GM19240 (cell line): ENCODE measurements at regions not wholly inside any gene's neighbourhood (a gene's known extent, or its start where the extent isn't known, plus 50 kb on each side); places are given as distances from the start of the nearest gene placed in this dataset.
"Not testable (repeated sequence)": the region's sequence is repeated elsewhere in the genome, so short reads cannot be mapped to it uniquely, and the experiment has no call there.

Experiments used
- DNase-seq: peaks from one replicate; pipeline ENCODE4 v3.0.0; 2011; ENCODE audit warnings: low spot score; ENCODE audit not compliant: insufficient read length

DNA sequence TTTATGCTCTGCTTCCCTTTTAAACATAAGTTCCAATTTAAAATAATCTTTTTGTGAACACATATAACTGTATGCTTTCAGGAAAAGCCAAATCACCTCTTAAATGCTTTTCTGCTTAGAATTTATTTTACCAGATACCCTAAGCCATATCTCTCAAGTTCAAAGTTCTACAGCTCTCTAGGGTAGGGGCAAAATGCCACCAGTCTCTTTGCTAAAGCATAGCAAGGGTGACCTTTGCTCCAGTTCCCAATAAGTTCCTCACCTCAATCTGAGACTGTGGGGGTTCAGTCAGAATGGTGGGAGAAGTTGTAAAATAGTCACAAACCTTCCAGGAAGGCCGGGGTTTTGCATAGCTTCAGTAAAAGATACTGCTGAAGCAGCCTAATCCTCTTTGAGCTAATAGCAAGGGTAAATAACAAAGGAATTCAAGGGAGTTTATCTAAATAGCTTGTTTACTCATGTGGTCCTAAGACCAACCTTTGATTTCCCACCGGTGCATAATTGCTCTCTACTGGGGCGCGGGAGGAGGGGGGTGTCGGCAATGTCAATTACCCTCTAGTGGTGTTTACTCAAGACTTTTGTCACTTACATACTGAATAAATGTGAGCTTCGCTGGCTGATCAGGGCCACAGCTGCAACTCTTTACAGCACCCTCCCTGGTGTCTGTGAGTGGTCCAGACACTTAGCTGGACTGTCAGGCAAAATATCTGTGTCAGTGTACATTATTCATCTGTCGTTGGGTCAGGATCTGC lies 1376.2 kb downstream of the NCAM2 start:
- DNase-seq = no peak

DNA sequence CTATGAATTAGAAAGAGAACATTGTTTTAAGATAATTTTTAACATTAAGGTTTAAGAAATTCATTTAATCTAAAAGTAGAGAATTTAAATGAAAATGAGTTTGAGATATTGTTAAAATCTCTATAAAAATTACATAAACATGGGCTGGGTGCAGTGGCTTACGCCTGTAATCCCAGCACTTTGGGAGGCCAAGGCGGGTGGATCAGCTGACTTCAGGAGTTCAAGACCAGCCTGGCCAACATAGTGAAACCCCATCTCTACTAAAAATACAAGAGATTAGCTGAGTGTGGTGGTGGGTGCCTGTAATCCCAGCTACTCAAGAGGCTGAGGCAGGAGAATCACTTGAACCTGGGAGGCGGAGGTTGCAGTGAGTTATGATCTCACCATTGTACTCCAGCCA lies 1379.6 kb downstream of the NCAM2 start:
- not testable (repeated sequence) for DNase-seq

DNA sequence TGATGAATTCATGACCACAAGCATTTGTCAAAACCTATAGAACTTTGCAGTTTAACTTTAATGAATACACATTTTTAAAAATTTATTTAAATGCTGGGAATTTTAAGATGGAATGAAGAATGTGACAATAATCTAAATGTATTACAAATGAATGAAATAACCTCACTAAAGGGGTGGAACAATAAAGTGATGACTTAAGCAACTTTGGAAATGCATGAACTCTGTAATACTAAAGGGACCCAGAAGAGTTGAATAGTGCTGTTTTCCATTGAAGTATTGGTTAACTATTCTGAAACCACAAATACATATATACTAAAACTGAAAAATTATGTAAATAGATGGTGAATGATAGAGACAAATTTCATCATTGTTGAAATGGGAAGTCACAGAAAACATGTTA lies 1395.1 kb downstream of the NCAM2 start:
- DNase-seq = no peak

DNA sequence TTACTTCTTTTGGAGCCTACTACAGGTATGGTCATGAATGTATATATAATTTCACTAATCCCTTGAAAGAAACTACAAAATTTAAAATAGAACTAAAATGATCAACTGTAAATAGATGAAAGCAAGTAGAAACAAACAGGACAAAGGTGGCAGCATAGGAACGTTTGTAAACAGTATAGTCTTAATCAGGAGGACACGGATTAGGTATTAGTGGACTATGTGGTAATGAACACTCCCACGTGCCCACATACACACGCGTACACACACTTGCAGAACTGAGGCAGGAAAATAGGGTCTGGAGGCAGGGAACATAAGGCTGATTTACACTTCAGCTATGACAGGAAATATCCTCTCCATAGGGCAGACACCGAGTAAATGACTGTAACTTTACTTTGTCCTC lies 1397.8 kb downstream of the NCAM2 start:
- no peak for DNase-seq

DNA sequence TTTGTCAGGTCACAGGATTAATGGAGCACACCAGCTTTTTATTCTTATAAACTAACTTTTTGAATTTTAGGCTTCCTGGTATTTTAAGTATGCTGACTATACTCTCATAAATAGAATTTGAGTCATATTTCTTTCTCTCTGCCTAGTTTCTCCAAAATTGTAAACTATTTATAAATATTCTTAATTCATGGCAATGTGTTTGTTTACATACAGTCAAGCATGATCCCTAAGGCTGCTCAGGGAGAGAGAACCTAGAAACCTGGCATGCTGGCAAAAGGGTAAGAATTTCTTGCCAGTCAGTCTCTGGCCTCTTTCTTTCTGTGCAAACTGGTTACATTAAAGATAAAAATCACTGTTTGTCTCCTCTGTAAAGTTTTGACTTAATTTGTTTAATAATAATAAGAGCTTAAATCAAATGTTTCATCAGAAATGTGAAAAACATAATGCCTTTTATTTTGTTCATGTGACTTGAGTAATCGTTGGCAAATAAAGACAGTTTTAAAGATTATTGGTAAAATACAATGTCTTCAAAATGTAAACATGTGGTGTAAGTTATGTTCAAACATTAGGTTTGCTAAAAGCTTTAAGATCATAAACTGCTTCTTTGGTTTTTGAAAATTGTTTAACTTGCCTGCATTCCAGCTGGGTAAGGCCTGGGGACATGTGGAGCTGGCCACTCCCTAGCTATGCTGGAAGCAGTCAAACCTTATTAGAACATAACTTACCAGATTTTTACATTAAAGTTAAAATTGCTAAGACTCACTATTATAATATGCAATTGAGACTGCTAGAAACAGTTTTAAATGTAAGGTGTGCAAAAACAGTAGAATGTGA lies 1401.7 kb downstream of the NCAM2 start:
- DNase-seq = no peak

DNA sequence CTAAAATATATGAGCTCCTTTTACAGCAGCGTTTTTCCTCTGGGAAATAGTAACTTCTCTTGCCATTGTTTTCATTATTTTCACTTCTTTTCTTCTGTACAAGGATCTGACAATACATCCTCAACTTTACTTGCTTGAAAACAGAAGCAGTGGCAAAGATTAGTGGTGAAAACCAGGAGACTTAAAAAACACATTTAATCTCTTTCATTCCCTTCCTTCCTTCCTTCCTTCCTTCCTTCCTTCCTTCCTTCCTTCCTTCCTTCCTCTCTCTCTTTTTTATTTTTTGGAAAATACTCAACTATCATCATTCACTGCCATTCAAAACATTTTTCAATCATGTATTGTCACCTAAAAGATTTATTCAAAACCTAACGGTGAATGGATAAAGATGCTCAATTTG lies 1411.4 kb downstream of the NCAM2 start:
- no peak for DNase-seq

DNA sequence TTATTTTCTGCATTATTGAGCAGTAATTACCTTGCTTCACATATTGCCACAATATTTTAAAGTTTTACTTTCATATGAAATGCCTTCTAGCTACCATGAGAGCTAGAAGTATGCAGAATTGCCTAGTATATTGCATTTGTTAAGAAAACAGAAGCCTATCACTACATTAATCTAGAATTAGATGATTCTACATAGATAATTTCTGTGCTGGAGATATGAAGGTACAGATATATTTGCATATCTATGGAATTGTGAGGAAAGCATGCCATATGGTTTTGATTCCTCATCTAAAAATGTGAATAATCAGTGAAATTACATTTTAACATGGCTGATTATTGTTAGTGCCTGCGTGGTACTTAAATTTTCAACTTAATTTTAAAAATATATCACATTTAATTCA lies 1418.3 kb downstream of the NCAM2 start:
- no peak for DNase-seq

DNA sequence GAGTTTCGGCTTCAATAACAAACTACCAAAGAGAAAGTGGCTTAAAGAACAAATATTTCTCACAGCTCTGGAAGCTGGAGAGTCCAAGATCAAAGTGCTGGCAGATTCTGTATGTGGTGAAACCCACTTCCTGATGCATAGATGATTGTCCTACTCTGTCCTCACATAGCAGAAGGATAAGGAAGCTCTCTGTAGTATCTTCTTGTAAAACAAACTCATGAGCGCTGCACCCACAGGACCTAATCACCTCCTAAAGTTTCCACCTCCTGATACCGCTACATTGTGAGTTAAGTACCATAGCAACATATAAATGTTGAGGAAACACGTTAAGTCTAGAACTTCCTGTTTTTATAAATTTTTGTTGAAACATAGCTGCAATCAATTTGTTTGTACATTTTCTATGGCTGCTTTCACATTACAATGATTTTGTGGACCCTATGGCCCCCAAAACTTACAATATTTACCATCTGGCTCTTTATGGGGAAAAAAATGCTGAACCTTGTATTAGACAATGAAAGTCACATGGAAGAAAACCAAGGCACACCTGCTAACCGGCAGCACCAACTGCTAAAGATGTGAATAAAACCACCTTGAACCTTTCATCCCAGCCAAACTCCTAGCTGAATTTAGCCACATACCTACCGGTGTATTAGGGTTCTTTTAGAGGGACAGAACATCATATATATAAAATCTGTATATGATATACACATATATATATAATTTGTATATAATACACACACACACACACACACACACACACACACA lies 1423.4 kb downstream of the NCAM2 start:
- DNase-seq = no peak

DNA sequence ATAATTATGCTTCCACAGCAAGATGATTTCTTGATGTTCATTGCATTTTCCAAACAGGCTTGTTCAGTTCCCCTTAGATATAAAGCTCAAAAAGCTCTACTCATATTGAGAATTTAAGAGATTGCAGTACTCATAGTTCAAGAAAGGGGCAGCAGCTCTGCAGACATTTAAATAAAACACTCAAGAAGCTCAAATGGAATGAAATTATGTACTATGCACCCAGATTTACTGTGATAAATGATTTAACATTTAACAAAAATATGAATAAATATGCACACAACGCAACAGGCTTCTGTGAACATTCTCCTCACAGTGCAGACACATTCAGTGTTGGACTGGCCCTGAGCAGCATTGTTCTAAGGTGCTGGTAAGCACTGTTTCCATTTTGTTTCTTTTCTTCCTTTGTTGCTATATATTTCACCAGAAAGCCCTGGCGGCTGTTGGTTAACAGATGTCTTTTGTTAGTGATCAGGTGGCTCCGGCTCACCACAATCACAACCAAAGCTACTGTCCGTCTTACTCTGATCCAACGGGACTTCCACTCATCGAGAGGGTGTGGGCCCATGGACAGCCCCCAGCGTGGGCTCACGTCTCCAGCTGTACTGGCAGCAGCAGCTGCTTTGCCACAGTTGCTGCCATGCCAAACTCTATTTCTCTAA lies 1440.3 kb downstream of the NCAM2 start:
- DNase-seq = no peak

DNA sequence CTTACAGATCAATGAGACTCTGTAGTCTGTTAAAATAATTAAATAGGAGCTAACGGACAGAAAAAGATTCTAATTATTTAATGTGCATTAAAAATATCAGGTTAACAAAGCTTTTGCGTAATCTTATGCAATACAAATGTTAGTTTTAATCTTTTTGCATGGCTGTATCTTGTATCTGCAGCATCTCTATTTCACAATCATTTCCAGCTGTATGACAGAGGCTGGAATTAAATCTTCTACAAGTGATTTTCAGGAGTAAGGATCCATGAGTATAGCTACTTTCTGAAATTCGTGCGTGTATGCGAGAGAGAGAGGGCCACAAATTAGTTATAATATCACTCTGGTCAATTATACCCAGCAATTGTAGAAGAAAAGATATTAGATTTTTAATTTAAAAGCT lies 1446.8 kb downstream of the NCAM2 start:
- DNase-seq = no peak

DNA sequence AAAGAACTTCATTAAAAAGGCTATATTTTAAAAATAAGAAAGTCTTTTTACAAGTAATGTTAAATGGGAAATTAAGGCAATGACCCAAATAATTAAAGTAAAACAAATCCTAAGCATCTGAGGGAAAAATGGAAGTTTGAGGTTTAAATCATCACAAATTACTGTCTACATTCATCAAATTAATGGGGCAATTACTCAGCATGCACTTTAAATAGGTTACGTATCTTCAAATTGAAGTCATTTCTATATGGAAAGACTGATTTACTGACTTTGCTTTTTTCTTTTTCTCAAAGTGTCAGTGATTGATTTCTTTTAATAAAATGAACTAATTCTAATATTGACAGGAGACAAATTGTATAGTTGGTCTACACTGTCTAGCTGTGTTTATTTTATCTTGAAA lies 1452.3 kb downstream of the NCAM2 start:
- DNase-seq = no peak

DNA sequence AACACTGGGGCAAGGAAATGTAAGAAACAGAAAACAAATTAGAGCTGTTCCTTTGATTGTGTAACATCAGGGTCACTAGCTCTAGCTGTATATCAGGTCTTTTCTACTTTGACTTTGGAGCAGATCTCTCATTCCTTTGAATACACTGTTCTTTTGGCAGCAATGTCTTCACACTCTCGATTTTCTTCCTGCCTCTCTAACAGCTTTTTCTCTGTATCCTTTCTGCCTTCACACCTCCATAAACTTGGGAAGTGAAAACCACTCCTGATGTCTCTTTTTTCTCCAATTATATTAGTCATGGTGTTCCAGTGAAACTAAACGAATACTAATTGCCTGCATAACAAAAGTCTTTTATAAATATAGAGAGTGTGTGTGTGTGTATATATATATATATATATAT lies 1458.0 kb downstream of the NCAM2 start:
- no peak for DNase-seq

DNA sequence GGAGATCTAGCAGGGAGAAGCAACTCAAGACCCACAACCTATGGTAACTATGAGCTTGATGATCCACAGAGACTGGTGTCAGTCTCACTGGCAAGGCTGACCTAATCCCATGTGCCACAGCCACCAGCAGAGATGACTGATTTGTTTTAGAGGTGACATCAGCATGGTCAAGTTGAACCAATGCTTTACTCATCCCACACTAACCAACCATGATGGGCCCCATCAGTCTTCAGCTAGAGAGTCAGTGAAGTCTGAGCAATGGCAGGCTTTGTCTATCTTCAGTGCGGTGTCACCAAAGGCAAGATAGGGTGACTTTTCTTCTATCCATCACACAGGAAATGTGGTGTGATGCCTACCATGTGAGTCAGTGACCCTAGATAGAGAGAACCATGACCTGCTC lies 1470.7 kb downstream of the NCAM2 start:
- DNase-seq = no peak

DNA sequence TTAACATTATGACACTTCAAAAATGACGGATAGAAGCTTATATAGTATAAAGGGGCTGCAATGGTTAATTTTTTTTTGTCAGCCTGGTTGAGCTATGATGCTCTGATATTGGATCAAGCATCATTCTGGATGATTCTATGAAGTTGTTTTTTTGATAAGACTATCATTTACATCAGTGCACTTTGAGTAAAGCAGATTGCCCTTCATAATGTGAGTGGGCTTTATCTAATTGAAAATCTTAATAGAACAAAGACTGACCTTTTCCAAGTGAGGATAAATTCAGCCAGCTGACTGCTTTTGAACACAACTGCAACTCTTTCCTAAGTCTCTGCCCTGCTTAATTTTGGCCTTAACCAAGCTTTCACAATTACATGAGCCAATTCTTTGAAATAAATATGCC lies 1476.2 kb downstream of the NCAM2 start:
- no peak for DNase-seq

DNA sequence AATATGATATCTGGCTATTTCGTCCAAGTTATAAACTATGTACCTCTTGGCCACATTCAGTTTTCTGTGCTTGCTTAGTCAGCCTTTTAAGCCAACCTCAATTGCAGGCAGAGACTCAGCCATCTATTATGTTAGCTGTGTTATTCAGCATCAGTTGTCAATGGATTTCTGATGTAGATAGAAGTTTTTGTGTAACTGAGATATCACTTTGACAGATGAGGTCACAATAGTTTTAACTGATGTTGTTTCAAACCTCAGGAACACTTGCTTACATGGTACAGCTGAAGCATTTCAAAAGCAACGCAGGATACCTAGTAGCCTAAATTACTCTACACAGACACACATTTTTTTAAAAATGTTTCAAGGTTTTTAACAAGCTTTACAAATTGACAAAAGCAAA lies 1478.0 kb downstream of the NCAM2 start:
- no peak for DNase-seq

DNA sequence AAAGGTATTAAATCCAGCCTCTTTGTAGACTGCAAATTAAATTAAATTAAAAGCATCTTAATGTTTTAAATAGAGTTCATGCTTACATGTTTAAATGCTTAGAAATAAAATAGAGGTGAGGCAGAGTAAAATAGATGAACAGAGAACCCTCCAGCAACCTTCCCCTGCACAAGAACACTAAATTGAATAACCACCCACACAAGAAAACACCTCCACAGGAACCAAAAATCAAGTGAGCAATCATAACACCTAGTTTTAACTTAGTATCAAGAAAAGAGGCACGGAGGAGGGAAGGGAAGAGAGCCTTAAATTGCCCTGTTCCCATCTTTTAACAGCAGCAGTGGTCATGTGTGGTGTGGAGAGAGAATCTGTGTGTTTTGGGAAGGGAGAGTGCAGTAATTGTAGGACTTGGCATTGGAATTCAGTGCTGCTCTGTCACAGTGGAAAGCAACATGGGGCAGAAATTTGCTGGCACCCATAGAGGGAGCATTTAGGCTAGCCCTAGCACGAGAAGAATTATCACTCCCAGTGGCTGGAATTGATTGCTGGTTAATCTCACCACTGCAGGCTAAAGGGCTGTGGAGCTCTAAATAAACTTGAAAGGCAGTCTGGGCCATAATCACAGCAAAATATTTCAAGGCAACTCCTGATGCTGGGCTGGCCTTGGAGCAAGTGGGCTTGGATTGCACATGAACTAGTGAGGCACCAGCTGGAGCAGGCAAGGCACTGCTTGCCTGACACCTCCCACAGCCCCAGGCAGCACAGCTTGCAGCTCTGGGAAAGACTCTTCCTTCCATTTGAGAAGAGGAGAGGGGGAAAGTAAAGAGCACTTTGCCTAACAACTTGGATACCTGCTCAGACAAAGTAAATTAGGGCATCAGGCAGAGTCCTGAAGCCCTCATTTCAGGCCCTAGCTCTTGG lies 1478.8 kb downstream of the NCAM2 start:
- DNase-seq = no peak

DNA sequence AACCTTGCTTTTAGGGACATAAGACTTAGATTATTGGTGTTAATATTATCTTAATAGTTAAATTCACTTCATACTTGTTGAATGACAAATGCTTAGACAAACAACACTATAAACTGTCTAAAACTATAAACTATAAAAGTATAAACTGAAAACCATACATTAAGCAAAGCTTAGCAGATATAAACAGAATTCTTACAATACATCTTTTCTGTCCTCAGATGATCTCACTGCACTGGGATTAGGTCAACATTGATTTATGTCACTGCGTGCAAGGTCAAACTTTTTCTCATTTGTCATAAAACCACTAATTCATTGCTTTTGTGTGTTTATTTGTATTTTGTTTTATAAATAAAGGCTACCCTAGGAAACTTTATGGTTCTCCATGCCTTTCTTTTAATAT lies 1491.8 kb downstream of the NCAM2 start:
- no peak for DNase-seq

DNA sequence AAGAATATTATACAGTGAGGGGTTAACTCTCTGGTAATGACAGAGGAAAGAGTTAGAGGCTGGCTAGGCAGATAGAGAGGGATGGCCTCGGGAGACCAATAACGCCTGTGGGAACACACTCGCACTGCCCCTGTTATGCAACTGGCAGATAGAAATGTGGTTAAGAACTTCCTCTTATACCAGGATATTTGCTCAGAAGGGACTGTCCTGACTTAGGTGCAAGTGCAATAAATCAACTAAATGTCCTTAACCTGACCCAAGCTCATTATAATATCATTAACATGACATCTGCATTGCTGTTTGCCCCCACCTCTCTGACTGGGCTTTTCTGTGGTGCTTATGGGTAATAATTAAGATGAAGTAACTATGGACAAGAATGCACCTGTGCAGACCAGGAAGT lies 1518.0 kb downstream of the NCAM2 start:
- no peak for DNase-seq

DNA sequence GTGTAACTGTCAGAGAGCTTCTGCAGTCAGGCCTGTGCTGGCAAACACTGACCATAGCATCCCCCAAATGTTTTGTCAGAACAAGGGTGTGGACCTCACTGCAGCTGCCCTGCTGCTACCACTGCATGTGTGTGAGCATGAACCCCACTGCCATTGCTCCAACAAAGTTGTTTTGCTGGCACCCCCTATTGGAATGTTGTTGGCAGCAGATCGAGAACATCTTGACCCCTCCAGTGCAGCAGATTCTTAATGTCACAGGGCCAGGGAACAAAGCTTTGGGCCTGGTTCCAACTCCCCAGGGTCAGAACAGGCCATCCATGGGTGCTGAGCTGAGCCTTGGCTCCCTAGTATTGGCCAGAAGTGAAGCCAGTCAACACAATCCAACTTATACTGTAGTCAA lies 1537.4 kb downstream of the NCAM2 start:
- no peak for DNase-seq

DNA sequence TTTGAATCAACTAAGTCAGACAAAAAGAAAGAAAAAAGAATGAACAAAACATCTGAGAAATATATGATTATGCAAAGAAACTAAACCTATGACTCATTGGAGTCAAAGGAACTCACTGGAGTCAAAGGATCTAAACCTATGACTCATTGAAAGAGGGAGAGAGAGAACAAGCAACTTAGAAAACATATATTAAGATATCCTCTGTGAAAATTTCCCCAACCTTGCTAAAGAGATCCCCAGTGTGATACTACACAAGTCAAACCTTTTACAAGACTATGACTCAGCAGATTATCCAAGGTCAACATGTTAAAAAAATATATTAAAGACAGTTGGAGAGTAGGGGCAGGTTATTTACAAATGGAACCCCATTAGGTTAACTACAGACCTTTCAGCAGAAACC lies 1538.3 kb downstream of the NCAM2 start:
- no peak for DNase-seq

DNA sequence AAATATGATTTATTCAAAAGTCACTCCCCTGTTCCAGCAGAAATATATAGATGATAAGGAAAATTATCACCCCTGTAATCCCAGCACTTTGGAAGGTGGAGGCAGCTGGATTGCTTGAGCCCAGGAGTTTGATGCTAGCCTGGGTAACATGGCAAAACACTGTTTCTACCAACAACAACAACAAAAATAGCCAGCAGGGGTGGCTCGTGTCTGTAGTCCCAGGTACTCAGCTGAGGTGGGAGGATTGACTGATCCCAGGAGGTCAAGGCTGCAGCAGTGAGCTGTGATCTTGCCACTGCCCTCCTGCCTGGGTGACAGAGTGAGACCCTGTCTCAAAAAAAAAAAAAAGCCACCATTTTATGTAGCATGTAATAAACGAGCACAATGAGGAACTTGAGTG lies 1546.5 kb downstream of the NCAM2 start:
- no peak for DNase-seq
